Glutamatergic neuron (in vitro differentiated cells): ENCODE measurements at regions not wholly inside any gene's neighbourhood (a gene's known extent, or its start where the extent isn't known, plus 50 kb on each side); places are given as distances from the start of the nearest gene placed in this dataset.

Experiments used
- DNase-seq: peaks from one replicate; pipeline ENCODE4 v3.0.0; 2022
- H3K27ac Mint-ChIP-seq: one replicate; pipeline ENCODE4 v1.8.0; 2020; ENCODE audit warnings: mild to moderate bottlenecking, mixed read lengths, inconsistent platforms; ENCODE audit not compliant: unreplicated experiment
- H3K27me3 Mint-ChIP-seq: one replicate; pipeline ENCODE4 v1.8.0; 2020; ENCODE audit warnings: mild to moderate bottlenecking, moderate library complexity, mixed read lengths, inconsistent platforms; ENCODE audit not compliant: unreplicated experiment
- H3K36me3 Mint-ChIP-seq: one replicate; pipeline ENCODE4 v1.8.0; 2020; ENCODE audit warnings: mild to moderate bottlenecking, mixed read lengths, inconsistent platforms; ENCODE audit not compliant: unreplicated experiment
- H3K4me1 Mint-ChIP-seq: one replicate; pipeline ENCODE4 v1.8.0; 2020; ENCODE audit warnings: mild to moderate bottlenecking, low read depth, mixed read lengths, inconsistent platforms; ENCODE audit not compliant: unreplicated experiment
- H3K4me3 Mint-ChIP-seq: one replicate; pipeline ENCODE4 v1.8.0; 2020; ENCODE audit warnings: mild to moderate bottlenecking, mixed read lengths, inconsistent platforms; ENCODE audit not compliant: unreplicated experiment
- H3K9me3 Mint-ChIP-seq: one replicate; pipeline ENCODE4 v1.8.0; 2020; ENCODE audit warnings: mild to moderate bottlenecking, moderate library complexity, mixed read lengths, inconsistent platforms; ENCODE audit not compliant: unreplicated experiment
- TF ChIP-seq, protein P1 (sequence below): fragments of 200-600 bp; sonication (generic); IDR thresholded peaks from one replicate; pipeline ENCODE4 v1.5.0; 2021; ENCODE audit not compliant: partially characterized antibody, unreplicated experiment

DNA sequence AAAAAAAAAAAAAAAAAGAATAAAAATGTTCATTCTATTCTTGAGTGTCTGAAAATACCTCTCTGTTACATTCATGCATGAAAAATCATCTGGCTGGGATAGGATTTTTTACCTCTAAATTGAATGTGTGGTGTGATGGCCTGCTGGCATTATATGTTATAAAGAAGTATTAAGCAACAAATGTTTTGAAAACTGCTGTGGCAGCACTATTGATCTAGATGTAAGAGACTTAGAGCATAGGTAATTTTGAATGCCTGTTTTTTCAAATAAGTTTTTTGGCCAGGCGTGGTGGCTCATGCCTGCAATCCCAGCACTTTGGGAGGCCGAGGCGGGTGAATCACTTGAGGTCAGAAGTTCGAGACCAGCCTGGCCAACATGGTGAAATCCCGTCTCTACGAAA lies 147.0 kb upstream of the LINC00305 start:
- TF ChIP-seq, protein P1, sequence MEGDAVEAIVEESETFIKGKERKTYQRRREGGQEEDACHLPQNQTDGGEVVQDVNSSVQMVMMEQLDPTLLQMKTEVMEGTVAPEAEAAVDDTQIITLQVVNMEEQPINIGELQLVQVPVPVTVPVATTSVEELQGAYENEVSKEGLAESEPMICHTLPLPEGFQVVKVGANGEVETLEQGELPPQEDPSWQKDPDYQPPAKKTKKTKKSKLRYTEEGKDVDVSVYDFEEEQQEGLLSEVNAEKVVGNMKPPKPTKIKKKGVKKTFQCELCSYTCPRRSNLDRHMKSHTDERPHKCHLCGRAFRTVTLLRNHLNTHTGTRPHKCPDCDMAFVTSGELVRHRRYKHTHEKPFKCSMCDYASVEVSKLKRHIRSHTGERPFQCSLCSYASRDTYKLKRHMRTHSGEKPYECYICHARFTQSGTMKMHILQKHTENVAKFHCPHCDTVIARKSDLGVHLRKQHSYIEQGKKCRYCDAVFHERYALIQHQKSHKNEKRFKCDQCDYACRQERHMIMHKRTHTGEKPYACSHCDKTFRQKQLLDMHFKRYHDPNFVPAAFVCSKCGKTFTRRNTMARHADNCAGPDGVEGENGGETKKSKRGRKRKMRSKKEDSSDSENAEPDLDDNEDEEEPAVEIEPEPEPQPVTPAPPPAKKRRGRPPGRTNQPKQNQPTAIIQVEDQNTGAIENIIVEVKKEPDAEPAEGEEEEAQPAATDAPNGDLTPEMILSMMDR: no peak
- Mint-ChIP-seq H3K4me3 (no peak overlapping the region), H3K27me3 (no peaks in the 10 kb centered on the region), H3K27ac (no peak overlapping the region), H3K36me3 (no peaks in the 10 kb centered on the region), H3K9me3 (no peaks in the 10 kb centered on the region), H3K4me1 (no peaks in the 10 kb centered on the region)
- no peak for DNase-seq

DNA sequence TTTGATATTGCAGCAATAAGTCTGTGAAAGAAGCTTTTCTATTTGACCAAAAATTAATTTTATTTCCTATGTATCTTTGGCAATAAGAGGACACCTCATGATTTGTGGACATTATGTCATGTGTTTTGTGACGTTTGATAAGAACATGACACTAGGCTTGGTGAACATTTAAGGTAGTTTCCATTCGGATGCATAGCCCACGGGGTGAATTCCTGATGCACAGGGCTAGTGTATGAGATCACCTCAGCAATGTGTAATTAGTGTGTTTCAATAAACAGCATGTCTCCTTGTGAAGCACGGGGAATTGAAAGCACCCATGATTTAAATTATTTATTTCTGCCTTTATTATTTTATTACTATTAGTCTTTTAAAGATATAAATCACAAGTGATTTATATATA lies 146.1 kb upstream of the LINC00305 start:
- Mint-ChIP-seq H3K4me1 (no peaks in the 10 kb centered on the region), H3K9me3 (no peaks in the 10 kb centered on the region), H3K27ac (no peak overlapping the region), H3K36me3 (no peaks in the 10 kb centered on the region), H3K4me3 (no peak overlapping the region), H3K27me3 (no peaks in the 10 kb centered on the region)
- DNase-seq: no peak
- TF ChIP-seq, protein P1: no peak

DNA sequence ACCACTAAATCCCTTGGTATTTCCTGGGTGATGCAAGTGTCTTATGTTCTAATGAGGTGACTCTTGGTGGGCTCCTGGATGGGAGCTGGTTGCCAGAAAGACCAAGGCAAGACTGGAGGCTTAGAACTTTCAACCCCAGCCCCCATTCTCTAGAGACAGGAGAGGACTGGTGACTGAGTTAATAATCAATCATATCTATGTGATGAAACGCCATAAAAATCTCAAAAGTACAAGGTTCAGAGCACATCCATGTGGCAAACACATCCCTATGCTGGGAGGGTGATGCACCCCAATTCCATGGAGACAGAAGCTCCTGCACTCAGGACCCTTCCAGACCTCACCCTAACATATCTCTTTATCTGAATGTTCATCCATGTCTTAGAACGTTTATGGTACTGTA lies 139.5 kb upstream of the LINC00305 start:
- H3K4me3 Mint-ChIP-seq: no peak overlapping the region

DNA sequence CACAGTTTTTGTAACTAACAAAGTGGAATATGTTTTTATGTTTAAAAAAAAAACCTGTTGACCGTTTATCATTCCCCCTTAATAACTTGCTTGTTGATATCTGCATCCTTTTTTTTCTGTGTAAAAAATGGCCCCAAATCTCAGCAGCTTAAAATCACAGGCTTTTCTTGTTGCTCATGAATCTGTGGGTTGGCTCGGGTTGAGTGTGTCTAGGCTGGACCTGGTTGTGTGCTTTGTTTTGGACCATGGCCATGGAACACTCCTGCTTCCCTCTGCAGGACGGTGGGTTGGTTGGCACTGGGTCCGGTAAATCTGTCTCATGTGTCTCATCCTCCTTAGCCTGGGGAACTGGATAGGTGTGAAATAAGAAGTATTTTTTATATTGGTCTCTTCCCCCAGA lies 139.0 kb upstream of the LINC00305 start:
- Mint-ChIP-seq H3K27me3 (no peaks in the 10 kb centered on the region), H3K36me3 (no peaks in the 10 kb centered on the region), H3K4me3 (no peak overlapping the region), H3K27ac (no peak overlapping the region), H3K4me1 (no peaks in the 10 kb centered on the region), H3K9me3 (no peaks in the 10 kb centered on the region)
- no peak for DNase-seq
- TF ChIP-seq, protein P1: no peak

More for the DNA sequence above, 139.5 kb upstream of the LINC00305 start:
- H3K4me1 Mint-ChIP-seq: no peaks in the 10 kb centered on the region
- no peak for DNase-seq
- H3K9me3 Mint-ChIP-seq: no peaks in the 10 kb centered on the region
- TF ChIP-seq, protein P1: no peak
- no peaks in the 10 kb centered on the region for H3K27me3 Mint-ChIP-seq
- H3K36me3 Mint-ChIP-seq: no peaks in the 10 kb centered on the region
- no peak overlapping the region for H3K27ac Mint-ChIP-seq

DNA sequence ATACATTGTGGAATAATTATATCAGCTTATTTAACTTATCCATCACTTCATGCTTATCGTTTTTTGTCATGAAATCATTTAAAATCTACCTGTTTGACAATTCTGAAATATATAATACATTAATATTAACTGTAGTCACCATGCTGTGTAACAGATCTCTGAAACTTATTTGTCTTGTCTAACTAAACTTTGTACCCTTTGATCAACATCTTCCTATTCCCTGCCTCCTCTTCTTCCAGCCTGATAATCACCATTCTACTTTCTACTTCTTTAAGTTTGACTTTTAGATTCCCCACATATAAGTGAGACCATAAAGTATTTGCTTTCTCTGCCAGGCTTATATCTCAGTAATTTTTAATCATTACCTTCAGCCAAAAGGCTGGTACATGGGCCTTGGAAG lies 134.2 kb upstream of the LINC00305 start:
- Mint-ChIP-seq H3K36me3 (no peaks in the 10 kb centered on the region), H3K4me3 (no peak overlapping the region), H3K9me3 (peaks cover 2% of the 10 kb centered on the region), H3K27ac (no peak overlapping the region), H3K4me1 (no peaks in the 10 kb centered on the region), H3K27me3 (no peaks in the 10 kb centered on the region)
- TF ChIP-seq, protein P1: no peak
- no peak for DNase-seq
